ENCODE measurements at regions not wholly inside any gene's neighbourhood (a gene's known extent, or its start where the extent isn't known, plus 50 kb on each side); places are given as distances from the start of the nearest gene placed in this dataset.

- Histone ChIP-seq H3K4me1 (no peaks in the 10 kb centered on the region), H3K4me3 (no peak overlapping the region), H3K36me3 (no peaks in the 10 kb centered on the region), H3K27ac (no peak overlapping the region), H3K27me3 (no peaks in the 10 kb centered on the region), H3K9me3 (no peaks in the 10 kb centered on the region)
- TF ChIP-seq, protein P1, sequence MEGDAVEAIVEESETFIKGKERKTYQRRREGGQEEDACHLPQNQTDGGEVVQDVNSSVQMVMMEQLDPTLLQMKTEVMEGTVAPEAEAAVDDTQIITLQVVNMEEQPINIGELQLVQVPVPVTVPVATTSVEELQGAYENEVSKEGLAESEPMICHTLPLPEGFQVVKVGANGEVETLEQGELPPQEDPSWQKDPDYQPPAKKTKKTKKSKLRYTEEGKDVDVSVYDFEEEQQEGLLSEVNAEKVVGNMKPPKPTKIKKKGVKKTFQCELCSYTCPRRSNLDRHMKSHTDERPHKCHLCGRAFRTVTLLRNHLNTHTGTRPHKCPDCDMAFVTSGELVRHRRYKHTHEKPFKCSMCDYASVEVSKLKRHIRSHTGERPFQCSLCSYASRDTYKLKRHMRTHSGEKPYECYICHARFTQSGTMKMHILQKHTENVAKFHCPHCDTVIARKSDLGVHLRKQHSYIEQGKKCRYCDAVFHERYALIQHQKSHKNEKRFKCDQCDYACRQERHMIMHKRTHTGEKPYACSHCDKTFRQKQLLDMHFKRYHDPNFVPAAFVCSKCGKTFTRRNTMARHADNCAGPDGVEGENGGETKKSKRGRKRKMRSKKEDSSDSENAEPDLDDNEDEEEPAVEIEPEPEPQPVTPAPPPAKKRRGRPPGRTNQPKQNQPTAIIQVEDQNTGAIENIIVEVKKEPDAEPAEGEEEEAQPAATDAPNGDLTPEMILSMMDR (IDR thresholded peaks at IDR 0.05) = no peak
- no peak for TF ChIP-seq POLR2A (IDR thresholded peaks at IDR 0.05)
- TF ChIP-seq POLR2AphosphoS5 (IDR thresholded peaks at IDR 0.05) = no peak
- TF ChIP-seq EP300 (IDR thresholded peaks at IDR 0.05) = no peak
- no peak for DNase-seq
- WGBS, 5 donors = 67 to 92% (median 86%) methylated on average over 1 of the region's 1 CpG
- intact Hi-C loops (cut with DNase I; ENCODE audit: low total_unique reads) = no loop called here
These were observed 163.6 kb upstream of the TLE4 start for GRCh38 chr9:79408200-79408599.

GRCh38 chr9:79408617-79409016 is 163.1 kb upstream of the TLE4 start:
- no peaks in the 10 kb centered on the region for H3K36me3 ChIP-seq
- no peaks in the 10 kb centered on the region for H3K4me1 ChIP-seq
- WGBS, 5 donors = 55 to 93% (median 79%) methylated on average over 3 of the region's 3 CpGs
- no peaks in the 10 kb centered on the region for H3K27me3 ChIP-seq
- intact Hi-C loops (cut with DNase I; ENCODE audit: low total_unique reads) = no loop called here
- no peak for DNase-seq
- H3K4me3 ChIP-seq = no peak overlapping the region
- no peak overlapping the region for H3K27ac ChIP-seq
- TF ChIP-seq EP300 (IDR thresholded peaks at IDR 0.05) (no peak), POLR2AphosphoS5 (IDR thresholded peaks at IDR 0.05) (no peak), POLR2A (IDR thresholded peaks at IDR 0.05) (no peak)
- TF ChIP-seq, protein P1 (IDR thresholded peaks at IDR 0.05) = no peak
- no peaks in the 10 kb centered on the region for H3K9me3 ChIP-seq

DNA sequence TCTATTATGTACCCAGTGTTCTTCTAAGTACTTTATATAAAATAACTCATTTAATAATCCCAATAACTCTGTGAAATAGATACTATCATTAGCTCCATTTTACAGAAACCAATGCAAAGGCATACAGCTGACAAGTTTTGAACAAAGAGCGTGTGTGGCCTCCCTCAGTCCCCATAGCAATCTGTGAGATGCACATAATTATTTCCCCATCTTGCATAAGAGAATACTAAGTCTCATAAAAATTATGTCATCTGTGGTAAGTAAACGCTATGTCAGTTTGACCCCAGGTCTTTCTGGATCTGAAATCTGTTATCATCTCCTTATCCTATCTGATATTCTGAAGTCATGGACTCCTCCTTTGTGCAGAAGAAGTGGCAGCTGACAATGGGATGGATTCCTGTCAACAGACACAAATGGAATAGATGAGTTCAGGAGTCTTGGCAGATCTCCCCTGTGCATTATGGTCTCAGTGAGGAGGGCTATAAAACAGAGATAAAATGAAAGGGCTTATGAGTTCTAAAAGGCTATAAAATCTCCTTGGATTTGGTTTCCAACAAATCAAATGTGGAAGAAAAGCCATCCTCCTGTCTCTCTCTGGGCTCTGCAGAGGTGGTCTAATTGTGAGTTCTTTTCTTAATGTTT is 162.5 kb upstream of the TLE4 start:
- Histone ChIP-seq H3K9me3 (no peaks in the 10 kb centered on the region), H3K27me3 (no peaks in the 10 kb centered on the region), H3K4me1 (no peaks in the 10 kb centered on the region), H3K4me3 (no peak overlapping the region), H3K27ac (no peak overlapping the region), H3K36me3 (no peaks in the 10 kb centered on the region)
- no peak for DNase-seq
- TF ChIP-seq POLR2A (IDR thresholded peaks at IDR 0.05) (no peak), POLR2AphosphoS5 (IDR thresholded peaks at IDR 0.05) (no peak), EP300 (IDR thresholded peaks at IDR 0.05) (no peak)
- TF ChIP-seq, protein P1 (IDR thresholded peaks at IDR 0.05) = no peak
- intact Hi-C loops (cut with DNase I; ENCODE audit: low total_unique reads) = no loop called here
- 85 to 94% (median 92%) methylated on average over 2 of the region's 2 CpGs for WGBS, 5 donors

GRCh38 chr9:79425840-79426239 is 145.9 kb upstream of the TLE4 start:
- intact Hi-C loops (cut with DNase I; ENCODE audit: low total_unique reads) = no loop called here
- H3K4me3 ChIP-seq = no peak overlapping the region
- no peaks in the 10 kb centered on the region for H3K27me3 ChIP-seq
- peaks cover 0 to 24% (median 18%) of the 10 kb centered on the region in 4 donors for H3K9me3 ChIP-seq
- TF ChIP-seq POLR2AphosphoS5 (IDR thresholded peaks at IDR 0.05) (no peak), EP300 (IDR thresholded peaks at IDR 0.05) (no peak), POLR2A (IDR thresholded peaks at IDR 0.05) (no peak)
- TF ChIP-seq, protein P1 (IDR thresholded peaks at IDR 0.05) = no peak
- peaks cover 0 to 9% (median 4%) of the 10 kb centered on the region in 4 donors for H3K4me1 ChIP-seq
- no peak for DNase-seq
- no peaks in the 10 kb centered on the region for H3K36me3 ChIP-seq
- H3K27ac ChIP-seq = no peak overlapping the region

All from stomach (tissue), 8 donors.